ENCODE measurements at regions not wholly inside any gene's neighbourhood (a gene's known extent, or its start where the extent isn't known, plus 50 kb on each side); places are given as distances from the start of the nearest gene placed in this dataset.

GRCh38 chr21:33155005-33155404, 74.7 kb upstream of the IFNAR2 start:
- TF ChIP-seq CTCF (IDR thresholded peaks at IDR 0.05) (no peak), TCF7L2 (IDR thresholded peaks at IDR 0.05; ENCODE audit: low read depth, low read length) (no peak), SIN3A (IDR thresholded peaks at IDR 0.05; ENCODE audit: borderline replicate concordance, insufficient read depth, low read depth, low read length) (no peak)

All from Panc1 (cell line).